Coronary artery (tissue), 2 donors: ENCODE measurements at regions not wholly inside any gene's neighbourhood (a gene's known extent, or its start where the extent isn't known, plus 50 kb on each side); places are given as distances from the start of the nearest gene placed in this dataset.
A peak's percentile ranks its signal among the peaks of the same experiment; 100 is the strongest.

ENCODE experiments used
- DNase-seq: peaks from one replicate; pipeline ENCODE4 v3.0.0-alpha.2; 2017; ENCODE audit warnings: low spot score
- H3K27ac ChIP-seq, 2 donors: fragments of 200-600 bp; sonication (generic); one replicate each; pipeline ENCODE4 v1.5.1; 2016 to 2019
- H3K4me3 ChIP-seq: fragments of 200-600 bp; sonication (generic); 2 replicates; pipeline ENCODE4 v1.5.1; 2016; ENCODE audit warnings: mild to moderate bottlenecking, moderate library complexity
- CTCF ChIP-seq: fragments of 200-600 bp; sonication (generic); IDR thresholded peaks from one replicate; pipeline ENCODE4 v1.5.1; 2019; ENCODE audit warnings: antibody characterized with exemption

- H3K27ac ChIP-seq = no peak overlapping the region
- no peak for TF ChIP-seq CTCF
- no peak overlapping the region for H3K4me3 ChIP-seq
- DNase-seq = no peak
Measured at GRCh38 chr3:54028372-54028771, 94.0 kb upstream of the CACNA2D3 start.

- H3K27ac ChIP-seq = peak overlapping the region in 1 of 2 donors; percentile 47
- no peak overlapping the region for H3K4me3 ChIP-seq
- no peak for TF ChIP-seq CTCF
- DNase-seq = no peak
Measured at GRCh38 chr3:54026543-54026942, 95.8 kb upstream of the CACNA2D3 start.

- Histone ChIP-seq H3K4me3 (no peak overlapping the region), H3K27ac (no peak overlapping the region)
- no peak for DNase-seq
- TF ChIP-seq CTCF = no peak
Measured at GRCh38 chr3:54021071-54021470, 101.3 kb upstream of the CACNA2D3 start.

- DNase-seq = no peak
- no peak overlapping the region for H3K27ac ChIP-seq
- no peak for TF ChIP-seq CTCF
- no peak overlapping the region for H3K4me3 ChIP-seq
Measured at GRCh38 chr3:54020436-54020835, 101.9 kb upstream of the CACNA2D3 start.

GRCh38 chr3:54014067-54014466 is 108.3 kb upstream of the CACNA2D3 start:
- H3K27ac ChIP-seq = no peak overlapping the region
- TF ChIP-seq CTCF = no peak
- no peak overlapping the region for H3K4me3 ChIP-seq
- DNase-seq = no peak

- no peak for TF ChIP-seq CTCF
- DNase-seq = no peak
- H3K4me3 ChIP-seq = no peak overlapping the region
- no peak overlapping the region for H3K27ac ChIP-seq
Measured at GRCh38 chr3:54008744-54009143, 113.6 kb upstream of the CACNA2D3 start.

GRCh38 chr3:54008099-54008498 is 114.3 kb upstream of the CACNA2D3 start:
- no peak for DNase-seq
- TF ChIP-seq CTCF = no peak
- Histone ChIP-seq H3K4me3 (no peak overlapping the region), H3K27ac (no peak overlapping the region)
